ENCODE measurements at regions not wholly inside any gene's neighbourhood (a gene's known extent, or its start where the extent isn't known, plus 50 kb on each side); places are given as distances from the start of the nearest gene placed in this dataset.

DNA sequence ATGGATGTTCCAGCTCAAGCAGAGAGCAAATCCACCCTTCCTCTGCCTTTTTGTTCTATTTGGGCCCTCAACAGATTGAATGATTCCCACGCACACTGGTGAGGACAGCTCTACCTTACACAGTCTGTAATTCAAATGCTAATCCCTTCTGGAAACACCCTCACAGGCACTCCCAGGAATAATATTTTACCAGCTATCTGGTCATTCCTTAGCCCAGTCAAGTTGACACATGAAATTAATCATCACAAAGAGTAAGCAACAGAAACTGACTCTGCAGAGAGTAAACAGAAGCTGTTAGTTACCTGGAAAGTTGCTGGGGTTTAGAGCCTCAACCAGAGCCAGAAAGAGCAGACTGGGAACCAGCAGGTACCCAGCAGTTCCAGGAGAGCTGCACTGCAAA lies 75.5 kb upstream of the MMP2 start:
- Histone ChIP-seq H3K9ac (ENCODE audit: low read length in 3 of 3) (no peak overlapping the region), H3K27ac (ENCODE audit: low read depth in 2 of 2, low read length in 2 of 2) (no peak overlapping the region), H3K27me3 (ENCODE audit: control insufficient read depth, insufficient read depth, low read length) (no peaks in the 10 kb centered on the region), H3K4me1 (ENCODE audit: control insufficient read depth in 2 of 3, insufficient read depth in 2 of 3, low read depth in 1 of 3, low read length in 3 of 3) (no peaks in the 10 kb centered on the region), H3K36me3 (ENCODE audit: control insufficient read depth in 2 of 3, insufficient read depth in 3 of 3, low read length in 3 of 3) (no peaks in the 10 kb centered on the region), H3K4me3 (ENCODE audit: low read length in 3 of 3) (no peak overlapping the region), H3K9me3 (ENCODE audit: control insufficient read depth in 2 of 3, insufficient read depth in 1 of 3, low read length in 3 of 3) (peaks cover 0 to 5% (median 0%) of the 10 kb centered on the region in 3 donors)
- intact Hi-C loops (cut with DNase I) = no loop called here
- DNase-seq (no peak), FAIRE-seq (no peak)
- TF ChIP-seq, protein P1, sequence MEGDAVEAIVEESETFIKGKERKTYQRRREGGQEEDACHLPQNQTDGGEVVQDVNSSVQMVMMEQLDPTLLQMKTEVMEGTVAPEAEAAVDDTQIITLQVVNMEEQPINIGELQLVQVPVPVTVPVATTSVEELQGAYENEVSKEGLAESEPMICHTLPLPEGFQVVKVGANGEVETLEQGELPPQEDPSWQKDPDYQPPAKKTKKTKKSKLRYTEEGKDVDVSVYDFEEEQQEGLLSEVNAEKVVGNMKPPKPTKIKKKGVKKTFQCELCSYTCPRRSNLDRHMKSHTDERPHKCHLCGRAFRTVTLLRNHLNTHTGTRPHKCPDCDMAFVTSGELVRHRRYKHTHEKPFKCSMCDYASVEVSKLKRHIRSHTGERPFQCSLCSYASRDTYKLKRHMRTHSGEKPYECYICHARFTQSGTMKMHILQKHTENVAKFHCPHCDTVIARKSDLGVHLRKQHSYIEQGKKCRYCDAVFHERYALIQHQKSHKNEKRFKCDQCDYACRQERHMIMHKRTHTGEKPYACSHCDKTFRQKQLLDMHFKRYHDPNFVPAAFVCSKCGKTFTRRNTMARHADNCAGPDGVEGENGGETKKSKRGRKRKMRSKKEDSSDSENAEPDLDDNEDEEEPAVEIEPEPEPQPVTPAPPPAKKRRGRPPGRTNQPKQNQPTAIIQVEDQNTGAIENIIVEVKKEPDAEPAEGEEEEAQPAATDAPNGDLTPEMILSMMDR (IDR thresholded peaks at IDR 0.05; ENCODE audit: borderline replicate concordance, extremely low read depth, insufficient read depth) = no peak

DNA sequence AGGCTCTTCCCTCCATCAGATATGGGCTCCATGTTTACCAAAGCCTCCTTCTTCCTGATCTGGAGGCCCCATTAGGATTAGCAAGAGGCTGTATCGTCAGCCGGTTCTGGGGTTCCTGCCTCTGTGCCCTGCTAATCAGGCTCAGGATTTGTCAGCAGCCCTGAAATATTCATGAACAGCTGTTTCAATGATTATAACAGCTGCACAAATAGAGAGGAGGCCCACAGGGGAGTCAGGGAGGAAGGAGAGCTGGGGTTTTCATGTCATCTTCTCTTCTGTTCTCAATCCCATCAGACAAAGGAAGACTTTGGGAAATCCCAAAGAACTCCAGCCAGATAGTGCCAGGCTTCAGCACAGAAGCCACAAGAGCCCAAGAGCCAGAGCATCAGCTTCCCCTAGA lies 72.3 kb upstream of the MMP2 start:
- Histone ChIP-seq H3K4me3 (ENCODE audit: low read length in 3 of 3) (no peak overlapping the region), H3K27me3 (ENCODE audit: control insufficient read depth, insufficient read depth, low read length) (no peaks in the 10 kb centered on the region), H3K36me3 (ENCODE audit: control insufficient read depth in 2 of 3, insufficient read depth in 3 of 3, low read length in 3 of 3) (no peaks in the 10 kb centered on the region), H3K4me1 (ENCODE audit: control insufficient read depth in 2 of 3, insufficient read depth in 2 of 3, low read depth in 1 of 3, low read length in 3 of 3) (no peaks in the 10 kb centered on the region), H3K27ac (ENCODE audit: low read depth in 2 of 2, low read length in 2 of 2) (no peak overlapping the region), H3K9ac (ENCODE audit: low read length in 3 of 3) (no peak overlapping the region), H3K9me3 (ENCODE audit: control insufficient read depth in 2 of 3, insufficient read depth in 1 of 3, low read length in 3 of 3) (peaks cover 0 to 5% (median 0%) of the 10 kb centered on the region in 3 donors)
- DNase-seq (no peak), FAIRE-seq (no peak)
- TF ChIP-seq, protein P1 (IDR thresholded peaks at IDR 0.05; ENCODE audit: borderline replicate concordance, extremely low read depth, insufficient read depth) = no peak
- intact Hi-C loops (cut with DNase I) = no loop called here

DNA sequence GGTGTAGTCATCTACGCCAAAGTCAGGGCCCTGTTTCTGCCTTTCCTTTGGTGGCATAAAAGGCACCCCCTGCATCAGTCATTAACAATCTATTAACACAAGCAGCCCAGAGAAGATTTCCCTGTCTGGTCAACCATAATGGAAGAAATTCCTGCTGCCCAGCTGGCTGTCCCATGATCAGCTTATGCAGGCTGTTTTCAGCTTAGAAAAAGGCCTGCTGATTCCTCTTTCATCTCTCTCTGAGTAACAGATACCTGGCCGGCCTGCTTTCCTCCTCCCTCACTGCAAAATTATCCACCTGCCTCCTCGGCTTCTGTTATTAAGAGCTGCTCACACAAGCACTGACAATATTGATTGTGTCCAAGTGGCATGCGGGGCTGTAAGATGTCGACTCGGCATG lies 70.3 kb upstream of the MMP2 start:
- H3K9ac ChIP-seq (ENCODE audit: low read length in 3 of 3) = no peak overlapping the region
- no peak overlapping the region for H3K4me3 ChIP-seq (ENCODE audit: low read length in 3 of 3)
- H3K27me3 ChIP-seq (ENCODE audit: control insufficient read depth, insufficient read depth, low read length) = no peaks in the 10 kb centered on the region
- DNase-seq (peak in 3 of 5 donors; percentile 52 to 78 (median 76)), FAIRE-seq (no peak)
- H3K36me3 ChIP-seq (ENCODE audit: control insufficient read depth in 2 of 3, insufficient read depth in 3 of 3, low read length in 3 of 3) = no peaks in the 10 kb centered on the region
- TF ChIP-seq, protein P1 (IDR thresholded peaks at IDR 0.05; ENCODE audit: borderline replicate concordance, extremely low read depth, insufficient read depth) = no peak
- no peak overlapping the region for H3K27ac ChIP-seq (ENCODE audit: low read depth in 2 of 2, low read length in 2 of 2)
- peaks cover 0 to 5% (median 2%) of the 10 kb centered on the region in 3 donors for H3K9me3 ChIP-seq (ENCODE audit: control insufficient read depth in 2 of 3, insufficient read depth in 1 of 3, low read length in 3 of 3)
- intact Hi-C loops (cut with DNase I) = no loop called here
- no peaks in the 10 kb centered on the region for H3K4me1 ChIP-seq (ENCODE audit: control insufficient read depth in 2 of 3, insufficient read depth in 2 of 3, low read depth in 1 of 3, low read length in 3 of 3)

DNA sequence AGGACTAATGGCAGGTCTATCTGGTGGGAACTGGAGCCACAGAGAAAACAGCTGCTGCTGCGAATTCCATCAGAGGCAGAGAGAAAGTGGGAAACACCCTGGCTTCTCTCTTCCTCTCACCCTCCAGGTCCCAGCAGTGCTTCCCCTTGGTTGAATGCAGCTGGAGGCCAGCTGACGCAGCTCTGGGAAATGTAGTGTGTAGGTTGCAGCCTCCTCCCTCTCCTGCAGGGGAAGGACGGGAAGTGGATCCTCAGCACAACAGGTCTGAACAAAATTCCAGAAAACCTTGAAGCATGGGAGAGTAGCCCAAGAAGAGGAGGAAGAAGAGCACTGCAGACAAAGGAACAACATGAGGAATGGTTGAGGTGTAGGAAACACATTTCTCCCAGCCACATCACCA lies 67.8 kb upstream of the MMP2 start:
- Histone ChIP-seq H3K4me3 (ENCODE audit: low read length in 3 of 3) (no peak overlapping the region), H3K27ac (ENCODE audit: low read depth in 2 of 2, low read length in 2 of 2) (no peak overlapping the region), H3K9me3 (ENCODE audit: control insufficient read depth in 2 of 3, insufficient read depth in 1 of 3, low read length in 3 of 3) (peaks cover 0 to 2% (median 0%) of the 10 kb centered on the region in 3 donors), H3K27me3 (ENCODE audit: control insufficient read depth, insufficient read depth, low read length) (no peaks in the 10 kb centered on the region), H3K9ac (ENCODE audit: low read length in 3 of 3) (no peak overlapping the region), H3K4me1 (ENCODE audit: control insufficient read depth in 2 of 3, insufficient read depth in 2 of 3, low read depth in 1 of 3, low read length in 3 of 3) (no peaks in the 10 kb centered on the region), H3K36me3 (ENCODE audit: control insufficient read depth in 2 of 3, insufficient read depth in 3 of 3, low read length in 3 of 3) (no peaks in the 10 kb centered on the region)
- TF ChIP-seq, protein P1 (IDR thresholded peaks at IDR 0.05; ENCODE audit: borderline replicate concordance, extremely low read depth, insufficient read depth) = no peak
- no peak for FAIRE-seq
- DNase-seq = peak in 1 of 5 donors; percentile 25
- intact Hi-C loops (cut with DNase I) = no loop called here

Data from kidney (tissue), 13 donors.